K562 (cell line): ENCODE measurements at regions not wholly inside any gene's neighbourhood (a gene's known extent, or its start where the extent isn't known, plus 50 kb on each side); places are given as distances from the start of the nearest gene placed in this dataset.

Experiments
- ATAC-seq: fragments of 200-7000 bp; cut with Tn5 transposase; 3 replicates; pipeline ENCODE4 v1.9.1; 2020; ENCODE audit warnings: moderate library complexity
- BruUV-seq: library from RNA; stranded (reverse); fragments of 400-500 nt; replicated peaks from 2 replicates; lab custom pipeline; 2021; lab: Mats Ljungman, UMichigan
- CTCF ChIA-PET: fragments of 300-600 bp; formaldehyde crosslinking; extraction: SDS; loops from one replicate; lab custom pipeline; 2021; ENCODE audit warnings: low intra/inter-chr PET ratio; lab: Yijun Ruan, JAX
- POLR2A ChIA-PET: fragments of 300-600, 350-650 bp; sonication (Branson Sonifier 250); formaldehyde crosslinking; extraction: SDS; loops from one replicate; lab custom pipeline; 2021; ENCODE audit warnings: antibody characterized with exemption, inconsistent platforms; lab: Yijun Ruan, JAX
- DNase-seq, 4 experiments: peaks; one replicate each; pipeline versions ENCODE4 v3.0.0 to v3.0.0-alpha.2; 2011 to 2018; ENCODE audit warnings: low spot score in 3 of 4, mixed read lengths in 3 of 4; ENCODE audit errors: extremely low read depth in 1 of 4
- FAIRE-seq: peaks from 2 replicates; lab custom pipeline; 2011; peaks lifted over from hg19 to GRCh38; lab: Jason Lieb, UNC
- H2AFZ ChIP-seq: 2 replicates; pipeline ENCODE4 v1.6.0; 2011; ENCODE audit warnings: low read depth, low read length, control low read depth, inconsistent platforms
- H3K27ac ChIP-seq: fragments of 200-600 bp; 3 replicates; pipeline ENCODE4 v1.8.0; 2011; ENCODE audit warnings: low read depth, mild to moderate bottlenecking, control low read depth, inconsistent platforms, low read length, moderate library complexity, mixed read lengths; ENCODE audit errors: extremely low read depth
- H3K27me3 ChIP-seq, 2 experiments: fragments of 300-600 bp in 1 of 2; 2 replicates in 1 of 2; 3 replicates in 1 of 2; pipeline versions ENCODE4 v1.6.0 to v1.8.0; 2011; ENCODE audit warnings: inconsistent platforms in 2 of 2, low read length in 2 of 2, mild to moderate bottlenecking in 1 of 2, mixed read lengths in 1 of 2, moderate library complexity in 1 of 2; ENCODE audit not compliant: control insufficient read depth in 2 of 2, insufficient read depth in 2 of 2
- H3K36me3 ChIP-seq: fragments of 300-600 bp; 3 replicates; pipeline ENCODE4 v1.8.0; 2011; ENCODE audit warnings: mild to moderate bottlenecking, low read length, inconsistent platforms; ENCODE audit not compliant: control insufficient read depth, insufficient read depth
- H3K4me1 ChIP-seq, 2 experiments: fragments of 200-600 bp in 1 of 2; replicated peaks in 1 of 2; 2 replicates in 1 of 2; 3 replicates in 1 of 2; pipeline versions ENCODE4 v1.5.1 to v1.8.0; 2011; ENCODE audit warnings: inconsistent platforms in 2 of 2, low read length in 2 of 2, mild to moderate bottlenecking in 1 of 2, mixed read lengths in 1 of 2, moderate library complexity in 1 of 2; ENCODE audit not compliant: control insufficient read depth in 2 of 2, insufficient read depth in 2 of 2
- H3K4me2 ChIP-seq: 2 replicates; pipeline ENCODE4 v1.6.1; 2011; ENCODE audit warnings: low read length, control low read depth, inconsistent platforms, mixed read lengths; ENCODE audit not compliant: insufficient read depth
- H3K4me3 ChIP-seq: fragments of 200-600 bp; sonication (generic), shearing (Covaris generic); 2 replicates; pipeline ENCODE4 v1.5.1; 2016; ENCODE audit warnings: control low read depth, inconsistent platforms
- H3K79me2 ChIP-seq: fragments of 200-600 bp; 3 replicates; pipeline ENCODE4 v1.8.0; 2011; ENCODE audit warnings: low read length, inconsistent platforms; ENCODE audit not compliant: control insufficient read depth, insufficient read depth
- H3K9ac ChIP-seq, 2 experiments: 2 replicates each; pipeline versions ENCODE4 v1.6.0 to v1.6.1; 2011; ENCODE audit warnings: low read depth in 2 of 2, low read length in 2 of 2, control low read depth in 1 of 2, inconsistent platforms in 1 of 2, mild to moderate bottlenecking in 1 of 2, mixed read lengths in 1 of 2; ENCODE audit not compliant: insufficient read depth in 1 of 2
- H3K9me1 ChIP-seq: one replicate; pipeline ENCODE4 v1.6.0; 2011; ENCODE audit warnings: inconsistent platforms, mild to moderate bottlenecking, low read length, moderate library complexity; ENCODE audit not compliant: control insufficient read depth, insufficient read depth
- H3K9me3 ChIP-seq: replicated peaks from 2 replicates; pipeline ENCODE4 v1.5.1; 2011; ENCODE audit warnings: low read depth, low read length, inconsistent platforms; ENCODE audit not compliant: control insufficient read depth, insufficient read depth
- H4K20me1 ChIP-seq: replicated peaks from 2 replicates; pipeline ENCODE4 v1.6.1; 2011; ENCODE audit warnings: low read length, inconsistent platforms, mixed read lengths; ENCODE audit not compliant: control insufficient read depth, insufficient read depth
- CC2D1A ChIP-seq: fragments of 450-650 bp; IDR thresholded peaks from 2 replicates; pipeline ENCODE4 v1.6.1; 2017; ENCODE audit warnings: mild to moderate bottlenecking
- SP1 ChIP-seq: sonication (generic); formaldehyde crosslinking; IDR thresholded peaks from 2 replicates; pipeline ENCODE4 v1.8.1; 2022; ENCODE audit warnings: mild to moderate bottlenecking, missing genetic modification reagents
- WGBS: fragments of 100-300 bp; shearing (Covaris generic); methylation state at CpG from one replicate; pipeline ENCODE4 v1.1.6; 2016; ENCODE audit warnings: low coverage, mixed read lengths; ENCODE audit not compliant: insufficient coverage; ENCODE audit errors: missing lambda C conversion rate; 5-methylcytosine and 5-hydroxymethylcytosine counted together
- in situ Hi-C: fragments of 300-500 bp; cut with MboI; formaldehyde crosslinking; loops from 4 replicates; pipeline ENCODE4 v1.15.0; 2018; ENCODE audit warnings: inconsistent platforms, mixed read lengths
- intact Hi-C: fragments of 100-400 bp; cut with micrococcal nuclease; formaldehyde crosslinking; loops from 2 replicates; pipeline ENCODE4 v1.14.2; 2022

DNA sequence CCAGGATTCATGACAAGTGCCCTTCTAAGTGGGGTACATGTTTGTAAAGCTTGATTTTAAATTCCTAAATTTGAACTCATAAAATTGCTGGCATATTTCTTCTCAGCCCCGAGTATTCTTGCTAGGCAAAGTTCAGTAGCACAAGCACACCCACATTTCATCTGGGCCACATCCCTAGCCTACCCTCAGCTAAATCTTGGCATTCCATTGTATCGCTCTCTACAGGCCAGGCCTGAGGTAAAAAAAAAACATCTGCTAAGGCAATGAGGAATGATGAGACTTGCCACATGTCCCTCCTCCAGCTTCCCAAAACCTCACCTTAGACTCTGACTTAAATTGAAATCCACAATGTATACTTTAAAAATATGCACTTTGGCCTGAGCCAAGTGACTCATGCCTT lies 51.4 kb upstream of the VCX3B start:
- FAIRE-seq: no peak
- intact Hi-C loops: no loop called here

More for the DNA sequence above, 51.4 kb upstream of the VCX3B start:
- WGBS: 0% methylated on average over 2 of the region's 2 CpGs
- no peak overlapping the region for H2AFZ ChIP-seq
- in situ Hi-C loops: no loop called here
- no peak overlapping the region for H3K4me3 ChIP-seq
- H3K36me3 ChIP-seq: no peaks in the 10 kb centered on the region
- TF ChIP-seq SP1 (CRISPR knock-in tag) (no peak), CC2D1A (no peak)
- H4K20me1 ChIP-seq: no peaks in the 10 kb centered on the region
- ATAC-seq: no peak
- no peaks in the 10 kb centered on the region for H3K27me3 ChIP-seq
- no TSS peak for BruUV-seq
- H3K4me2 ChIP-seq: no peak overlapping the region
- H3K4me1 ChIP-seq: no peaks in the 10 kb centered on the region
- DNase-seq: no peak
- CTCF ChIA-PET: no interaction called here
- H3K9ac ChIP-seq: no peak overlapping the region
- no peak overlapping the region for H3K27ac ChIP-seq
- H3K79me2 ChIP-seq: no peaks in the 10 kb centered on the region
- H3K9me3 ChIP-seq: no peaks in the 10 kb centered on the region
- H3K9me1 ChIP-seq: no peaks in the 10 kb centered on the region
- POLR2A ChIA-PET: no interaction called here
